ENCODE measurements at regions not wholly inside any gene's neighbourhood (a gene's known extent, or its start where the extent isn't known, plus 50 kb on each side); places are given as distances from the start of the nearest gene placed in this dataset.
A peak's percentile ranks its signal among the peaks of the same experiment; 100 is the strongest.

GRCh38 chr2:150228936-150229335 lies 258.5 kb downstream of the RND3 start:
- peak overlapping the region; percentile 62 for H3K4me2 ChIP-seq (ENCODE audit: low read length)
- no TSS peak for BruUV-seq (replicated peaks)
- no peaks in the 10 kb centered on the region for H3K27me3 ChIP-seq (ENCODE audit: low read length)
- no peak overlapping the region; the same call in 1 of the 2 replicates for H3K4me3 ChIP-seq (ENCODE audit: low read length)
- H3K36me3 ChIP-seq (ENCODE audit: low read depth, low read length): no peaks in the 10 kb centered on the region
- no peaks in the 10 kb centered on the region for H4K20me1 ChIP-seq (ENCODE audit: low read length)
- DNase-seq (peak; percentile 56), ATAC-seq (peak; percentile 68)
- POLR2A ChIA-PET (ENCODE audit: unreplicated experiment): no interaction called here
- no peaks in the 10 kb centered on the region for H3K9me3 ChIP-seq (ENCODE audit: low read length)
- intact Hi-C loops (cut with micrococcal nuclease): no loop called here
- TF ChIP-seq CTCF (conservative IDR thresholded peaks at IDR 0.05; ENCODE audit: low read depth, low read length) (no peak), EZH2phosphoT487 (IDR thresholded peaks at IDR 0.05; ENCODE audit: borderline replicate concordance, low read length) (no peak), EZH2 (IDR thresholded peaks at IDR 0.05; ENCODE audit: low read length, unreplicated experiment) (no peak)
- CTCF ChIA-PET: no interaction called here
- no peaks in the 10 kb centered on the region for H3K79me2 ChIP-seq (ENCODE audit: low read length)
- no peak overlapping the region for H3K9ac ChIP-seq (ENCODE audit: low read length)
- H3K27ac ChIP-seq (ENCODE audit: low read length): peak overlapping the region; percentile 43; the same call in 1 of the 2 replicates
- no peaks in the 10 kb centered on the region for H3K9me2 ChIP-seq (replicated peaks; ENCODE audit: low read length)
- H2AFZ ChIP-seq (ENCODE audit: low read length): peak overlapping the region; percentile 17
- peaks cover 36% of the 10 kb centered on the region for H3K4me1 ChIP-seq (ENCODE audit: insufficient read depth, low read length)
- H3F3A ChIP-seq (ENCODE audit: low read length, unreplicated experiment): no peaks in the 10 kb centered on the region

GRCh38 chr2:150225030-150225429 lies 262.4 kb downstream of the RND3 start:
- ChIA-PET CTCF (no interaction called here), POLR2A (ENCODE audit: unreplicated experiment) (no interaction called here)
- Histone ChIP-seq H2AFZ (ENCODE audit: low read length) (no peak overlapping the region), H3K27me3 (ENCODE audit: low read length) (no peaks in the 10 kb centered on the region), H3K9me2 (replicated peaks; ENCODE audit: low read length) (no peaks in the 10 kb centered on the region), H3F3A (ENCODE audit: low read length, unreplicated experiment) (no peaks in the 10 kb centered on the region), H4K20me1 (ENCODE audit: low read length) (no peaks in the 10 kb centered on the region), H3K36me3 (ENCODE audit: low read depth, low read length) (no peaks in the 10 kb centered on the region), H3K9me3 (ENCODE audit: low read length) (no peaks in the 10 kb centered on the region), H3K79me2 (ENCODE audit: low read length) (no peaks in the 10 kb centered on the region), H3K4me1 (ENCODE audit: insufficient read depth, low read length) (peaks cover 19% of the 10 kb centered on the region), H3K4me3 (ENCODE audit: low read length) (no peak overlapping the region), H3K4me2 (ENCODE audit: low read length) (no peak overlapping the region), H3K27ac (ENCODE audit: low read length) (no peak overlapping the region), H3K9ac (ENCODE audit: low read length) (no peak overlapping the region)
- no peak for DNase-seq
- no peak for TF ChIP-seq EZH2 (IDR thresholded peaks at IDR 0.05; ENCODE audit: low read length, unreplicated experiment)
- TF ChIP-seq EZH2phosphoT487 (IDR thresholded peaks at IDR 0.05; ENCODE audit: borderline replicate concordance, low read length): no peak
- no peak for TF ChIP-seq CTCF (conservative IDR thresholded peaks at IDR 0.05; ENCODE audit: low read depth, low read length)
- no TSS peak for BruUV-seq (replicated peaks)
- ATAC-seq: no peak
- intact Hi-C loops (cut with micrococcal nuclease): no loop called here

- no TSS peak for BruUV-seq (replicated peaks)
- CTCF ChIA-PET: no interaction called here
- Histone ChIP-seq H3K4me3 (ENCODE audit: low read length) (no peak overlapping the region), H4K20me1 (ENCODE audit: low read length) (no peaks in the 10 kb centered on the region), H3K9ac (ENCODE audit: low read length) (no peak overlapping the region), H3K27ac (ENCODE audit: low read length) (no peak overlapping the region), H3K36me3 (ENCODE audit: low read depth, low read length) (no peaks in the 10 kb centered on the region), H3K79me2 (ENCODE audit: low read length) (no peaks in the 10 kb centered on the region), H3K27me3 (ENCODE audit: low read length) (no peaks in the 10 kb centered on the region), H3K9me3 (ENCODE audit: low read length) (no peaks in the 10 kb centered on the region), H3K4me1 (ENCODE audit: insufficient read depth, low read length) (peaks cover 12% of the 10 kb centered on the region), H3F3A (ENCODE audit: low read length, unreplicated experiment) (no peaks in the 10 kb centered on the region), H2AFZ (ENCODE audit: low read length) (no peak overlapping the region), H3K9me2 (replicated peaks; ENCODE audit: low read length) (no peaks in the 10 kb centered on the region), H3K4me2 (ENCODE audit: low read length) (no peak overlapping the region)
- ATAC-seq (no peak), DNase-seq (no peak)
- TF ChIP-seq EZH2phosphoT487 (IDR thresholded peaks at IDR 0.05; ENCODE audit: borderline replicate concordance, low read length): no peak
- no peak for TF ChIP-seq CTCF (conservative IDR thresholded peaks at IDR 0.05; ENCODE audit: low read depth, low read length)
- TF ChIP-seq EZH2 (IDR thresholded peaks at IDR 0.05; ENCODE audit: low read length, unreplicated experiment): no peak
- POLR2A ChIA-PET (ENCODE audit: unreplicated experiment): no interaction called here
- intact Hi-C loops (cut with micrococcal nuclease): no loop called here
Measured at GRCh38 chr2:150224321-150224720, 263.1 kb downstream of the RND3 start.

All from PC-3 (cell line).